ENCODE measurements at regions not wholly inside any gene's neighbourhood (a gene's known extent, or its start where the extent isn't known, plus 50 kb on each side); places are given as distances from the start of the nearest gene placed in this dataset.

DNA sequence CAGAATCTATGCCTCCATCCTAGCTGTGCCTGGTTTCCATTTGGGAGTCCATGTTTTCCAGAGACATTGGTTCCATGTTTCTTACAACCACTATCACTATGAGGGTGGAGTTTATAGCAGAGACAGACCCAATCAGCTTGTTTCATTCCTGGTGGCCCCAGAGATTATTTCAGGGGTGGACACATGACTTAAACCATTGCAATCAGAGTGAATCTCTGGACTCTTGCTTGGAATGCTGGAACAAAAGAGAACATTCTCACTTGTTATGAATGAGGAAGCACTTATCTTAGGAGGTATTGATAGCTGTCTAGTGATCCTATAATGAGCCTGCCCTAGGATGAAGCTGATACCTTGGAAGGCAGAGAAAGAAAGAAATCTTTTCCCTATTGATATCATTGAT, 250.3 kb downstream of the ATG4C start:
- TF ChIP-seq POLR2AphosphoS5 (IDR thresholded peaks at IDR 0.05) = no peak
- TF ChIP-seq, protein P1, sequence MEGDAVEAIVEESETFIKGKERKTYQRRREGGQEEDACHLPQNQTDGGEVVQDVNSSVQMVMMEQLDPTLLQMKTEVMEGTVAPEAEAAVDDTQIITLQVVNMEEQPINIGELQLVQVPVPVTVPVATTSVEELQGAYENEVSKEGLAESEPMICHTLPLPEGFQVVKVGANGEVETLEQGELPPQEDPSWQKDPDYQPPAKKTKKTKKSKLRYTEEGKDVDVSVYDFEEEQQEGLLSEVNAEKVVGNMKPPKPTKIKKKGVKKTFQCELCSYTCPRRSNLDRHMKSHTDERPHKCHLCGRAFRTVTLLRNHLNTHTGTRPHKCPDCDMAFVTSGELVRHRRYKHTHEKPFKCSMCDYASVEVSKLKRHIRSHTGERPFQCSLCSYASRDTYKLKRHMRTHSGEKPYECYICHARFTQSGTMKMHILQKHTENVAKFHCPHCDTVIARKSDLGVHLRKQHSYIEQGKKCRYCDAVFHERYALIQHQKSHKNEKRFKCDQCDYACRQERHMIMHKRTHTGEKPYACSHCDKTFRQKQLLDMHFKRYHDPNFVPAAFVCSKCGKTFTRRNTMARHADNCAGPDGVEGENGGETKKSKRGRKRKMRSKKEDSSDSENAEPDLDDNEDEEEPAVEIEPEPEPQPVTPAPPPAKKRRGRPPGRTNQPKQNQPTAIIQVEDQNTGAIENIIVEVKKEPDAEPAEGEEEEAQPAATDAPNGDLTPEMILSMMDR (IDR thresholded peaks at IDR 0.05; ENCODE audit: poor library complexity, severe bottlenecking) = no peak
- TF ChIP-seq, protein P2, sequence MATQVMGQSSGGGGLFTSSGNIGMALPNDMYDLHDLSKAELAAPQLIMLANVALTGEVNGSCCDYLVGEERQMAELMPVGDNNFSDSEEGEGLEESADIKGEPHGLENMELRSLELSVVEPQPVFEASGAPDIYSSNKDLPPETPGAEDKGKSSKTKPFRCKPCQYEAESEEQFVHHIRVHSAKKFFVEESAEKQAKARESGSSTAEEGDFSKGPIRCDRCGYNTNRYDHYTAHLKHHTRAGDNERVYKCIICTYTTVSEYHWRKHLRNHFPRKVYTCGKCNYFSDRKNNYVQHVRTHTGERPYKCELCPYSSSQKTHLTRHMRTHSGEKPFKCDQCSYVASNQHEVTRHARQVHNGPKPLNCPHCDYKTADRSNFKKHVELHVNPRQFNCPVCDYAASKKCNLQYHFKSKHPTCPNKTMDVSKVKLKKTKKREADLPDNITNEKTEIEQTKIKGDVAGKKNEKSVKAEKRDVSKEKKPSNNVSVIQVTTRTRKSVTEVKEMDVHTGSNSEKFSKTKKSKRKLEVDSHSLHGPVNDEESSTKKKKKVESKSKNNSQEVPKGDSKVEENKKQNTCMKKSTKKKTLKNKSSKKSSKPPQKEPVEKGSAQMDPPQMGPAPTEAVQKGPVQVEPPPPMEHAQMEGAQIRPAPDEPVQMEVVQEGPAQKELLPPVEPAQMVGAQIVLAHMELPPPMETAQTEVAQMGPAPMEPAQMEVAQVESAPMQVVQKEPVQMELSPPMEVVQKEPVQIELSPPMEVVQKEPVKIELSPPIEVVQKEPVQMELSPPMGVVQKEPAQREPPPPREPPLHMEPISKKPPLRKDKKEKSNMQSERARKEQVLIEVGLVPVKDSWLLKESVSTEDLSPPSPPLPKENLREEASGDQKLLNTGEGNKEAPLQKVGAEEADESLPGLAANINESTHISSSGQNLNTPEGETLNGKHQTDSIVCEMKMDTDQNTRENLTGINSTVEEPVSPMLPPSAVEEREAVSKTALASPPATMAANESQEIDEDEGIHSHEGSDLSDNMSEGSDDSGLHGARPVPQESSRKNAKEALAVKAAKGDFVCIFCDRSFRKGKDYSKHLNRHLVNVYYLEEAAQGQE (IDR thresholded peaks at IDR 0.05; ENCODE audit: borderline replicate concordance) = no peak
- no peak for TF ChIP-seq SMC3 (conservative IDR thresholded peaks at IDR 0.05; ENCODE audit: poor library complexity)
- no peak for TF ChIP-seq EP300 (conservative IDR thresholded peaks at IDR 0.05; ENCODE audit: poor library complexity, severe bottlenecking)
- no peak for TF ChIP-seq EZH2 (IDR thresholded peaks at IDR 0.05; ENCODE audit: borderline replicate concordance, insufficient read depth, low read length, poor library complexity, severe bottlenecking)
- TF ChIP-seq TAF1 (IDR thresholded peaks at IDR 0.05; ENCODE audit: low read depth) = no peak

All from neural cell (in vitro differentiated cells).